NCI-H446 (cell line): ENCODE measurements at regions not wholly inside any gene's neighbourhood (a gene's known extent, or its start where the extent isn't known, plus 50 kb on each side); places are given as distances from the start of the nearest gene placed in this dataset.
"Not testable (repeated sequence)": the region's sequence is repeated elsewhere in the genome, so short reads cannot be mapped to it uniquely, and the experiment has no call there.

Experiments
- DNase-seq, 2 experiments: peaks; one replicate each; lab custom pipeline; 2025; lab: John Stamatoyannopoulos, UW

DNA sequence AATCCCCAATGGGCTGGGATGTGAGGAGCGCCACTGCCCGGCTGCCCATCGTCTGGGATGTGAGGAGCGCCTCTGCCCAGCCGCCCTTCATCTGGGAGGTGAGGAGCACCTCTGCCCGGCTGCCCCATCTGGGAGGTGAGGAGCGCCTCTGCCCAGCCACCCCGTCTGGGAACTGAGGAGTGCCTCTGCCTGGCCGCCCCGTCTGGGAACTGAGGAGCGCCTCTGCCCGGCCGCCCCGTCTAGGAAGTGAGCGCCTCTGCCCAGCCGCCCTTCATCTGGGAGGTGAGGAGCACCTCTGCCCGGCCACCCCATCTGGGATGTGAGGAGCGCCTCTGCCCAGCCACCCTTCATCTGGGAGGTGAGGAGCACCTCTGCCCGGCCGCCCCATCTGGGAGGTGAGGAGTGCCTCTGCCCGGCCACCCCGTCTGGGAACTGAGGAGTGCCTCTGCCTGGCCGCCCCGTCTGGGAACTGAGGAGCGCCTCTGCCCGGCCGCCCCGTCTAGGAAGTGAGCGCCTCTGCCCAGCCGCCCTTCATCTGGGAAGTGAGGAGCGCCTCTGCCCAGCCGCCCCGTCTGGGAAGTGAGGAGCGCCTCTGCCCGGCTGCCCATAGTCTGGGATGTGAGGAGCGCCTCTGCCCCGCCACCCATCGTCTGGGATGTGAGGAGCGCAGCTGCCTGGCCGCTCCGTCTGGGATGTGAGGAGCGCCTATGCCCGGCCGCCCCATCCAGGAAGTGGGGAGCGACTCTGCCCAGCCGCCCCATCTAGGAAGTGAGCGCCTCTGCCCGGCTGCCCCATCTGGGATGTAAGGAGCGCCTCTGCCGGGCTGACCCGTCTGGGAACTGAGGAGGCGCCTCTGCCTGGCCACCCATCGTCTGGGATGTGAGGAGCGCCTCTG, 1085.7 kb downstream of the TYW1 start:
- not testable (repeated sequence) for DNase-seq

- not testable (repeated sequence) for DNase-seq
Measured at GRCh38 chr7:68082961-68083657, 1086.5 kb downstream of the TYW1 start.

DNA sequence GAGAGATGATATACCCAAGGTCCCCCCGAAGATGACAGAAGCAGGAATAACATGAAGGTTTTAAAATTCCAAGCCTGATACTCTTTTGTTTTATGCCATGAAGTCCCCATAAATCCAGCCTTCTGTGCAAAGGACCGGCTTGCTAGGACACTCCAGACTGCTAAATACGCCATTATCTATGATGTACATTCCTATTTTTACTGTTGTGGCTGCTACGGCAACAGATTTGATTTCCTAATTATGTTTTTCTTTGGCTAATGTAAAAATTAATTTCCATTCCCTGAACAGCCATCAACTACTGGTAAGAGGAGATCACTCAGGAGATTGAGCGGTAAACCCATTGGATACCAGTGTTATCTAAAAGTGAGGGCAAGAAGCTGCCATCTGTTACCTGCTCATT, 1090.8 kb downstream of the TYW1 start:
- no peak for DNase-seq

- no peak for DNase-seq
Measured at GRCh38 chr7:68088879-68089278, 1092.2 kb downstream of the TYW1 start.

GRCh38 chr7:68090256-68090655, 1093.6 kb downstream of the TYW1 start:
- not testable (repeated sequence) for DNase-seq

DNA sequence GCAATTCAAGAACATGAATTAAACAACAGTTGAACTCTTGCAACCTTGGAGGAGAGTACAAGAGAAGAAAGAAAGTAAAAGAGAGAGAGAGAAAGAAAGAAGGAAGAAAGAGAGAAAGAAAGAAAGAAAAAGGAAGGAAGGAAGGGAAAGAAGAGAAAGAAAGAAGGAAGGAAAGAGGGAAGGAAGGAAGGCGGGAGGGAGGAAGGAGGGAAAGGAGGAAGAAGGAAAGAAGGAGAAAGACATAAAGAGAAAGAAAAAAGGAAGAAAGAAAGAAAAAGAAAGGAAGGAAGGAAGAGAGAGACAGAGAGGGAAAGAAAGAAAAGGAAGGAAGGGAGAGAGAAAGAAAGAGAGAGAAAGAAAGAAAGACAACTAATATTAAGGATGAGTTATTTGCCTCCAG, 1106.7 kb downstream of the TYW1 start:
- DNase-seq, result no peak

DNA sequence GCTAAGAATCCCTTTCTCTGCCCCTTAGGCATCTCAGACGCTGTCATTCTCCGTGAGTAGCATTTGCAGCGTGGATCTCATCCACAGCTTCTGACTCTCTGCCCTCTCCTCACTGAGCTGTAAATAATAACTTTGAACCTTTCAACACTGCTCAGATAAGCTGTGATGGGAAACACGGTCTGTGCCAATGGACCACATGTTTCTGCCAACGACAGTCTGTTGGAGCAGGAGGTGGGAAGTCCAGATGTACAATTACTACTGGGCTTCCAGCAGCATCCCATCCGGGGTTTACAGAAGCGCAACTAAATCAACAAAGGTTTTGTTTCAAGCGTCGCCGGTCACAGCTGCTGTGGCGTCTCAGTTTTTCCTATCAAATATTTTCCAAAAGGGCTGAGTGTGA, 1110.6 kb downstream of the TYW1 start:
- no peak for DNase-seq

GRCh38 chr7:68107968-68108367, 1111.3 kb downstream of the TYW1 start:
- no peak for DNase-seq

GRCh38 chr7:68109299-68109698, 1112.7 kb downstream of the TYW1 start:
- no peak for DNase-seq

- DNase-seq, result no peak
Measured at GRCh38 chr7:68119411-68119810, 1122.8 kb downstream of the TYW1 start.

GRCh38 chr7:68121056-68121455, 1124.4 kb downstream of the TYW1 start:
- DNase-seq, result no peak

- no peak for DNase-seq
Measured at GRCh38 chr7:68121655-68122054, 1125.0 kb downstream of the TYW1 start.

DNA sequence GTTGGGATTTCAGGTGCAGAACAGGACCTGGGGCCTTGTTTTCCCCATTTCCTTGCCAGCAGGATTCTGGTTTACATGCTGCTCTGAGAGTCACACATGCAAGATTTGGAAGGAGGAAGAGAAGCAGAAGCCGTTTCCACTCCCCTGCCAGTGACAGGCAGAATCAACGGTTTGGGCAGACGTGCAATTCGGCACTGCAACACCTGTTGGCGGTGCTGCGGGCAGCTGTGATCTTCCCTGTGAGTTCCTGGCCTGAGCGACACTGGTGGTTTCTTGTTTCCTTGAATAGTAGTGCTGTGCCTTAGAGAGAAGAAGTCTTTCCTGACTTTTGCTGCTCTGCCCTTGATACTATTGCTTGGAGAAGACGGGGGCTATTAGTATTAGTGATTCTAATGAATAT, 1126.2 kb downstream of the TYW1 start:
- DNase-seq, result no peak

GRCh38 chr7:68125168-68125567, 1128.5 kb downstream of the TYW1 start:
- no peak for DNase-seq

GRCh38 chr7:68133045-68133444, 1136.4 kb downstream of the TYW1 start:
- no peak for DNase-seq

DNA sequence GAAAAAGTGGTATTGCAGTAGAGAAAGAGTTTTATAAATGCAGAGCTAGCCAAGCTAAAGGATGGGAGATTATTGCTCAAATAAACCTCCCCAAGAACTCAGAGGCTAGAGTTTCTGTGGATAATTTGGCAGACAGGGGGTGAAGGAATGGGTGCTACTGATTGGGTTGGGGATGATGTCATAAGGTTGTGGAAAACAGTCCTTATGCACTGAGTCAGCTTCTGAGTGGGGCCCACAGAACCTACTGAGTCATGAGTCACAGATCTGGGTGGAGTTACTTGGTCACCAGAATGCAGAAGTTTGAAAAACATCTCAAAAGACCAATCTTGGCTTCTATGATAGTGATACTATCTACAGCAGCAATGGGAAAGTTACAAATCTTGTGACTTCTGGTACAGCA, 1146.7 kb downstream of the TYW1 start:
- DNase-seq, result no peak

GRCh38 chr7:68146983-68147382, 1150.3 kb downstream of the TYW1 start:
- no peak for DNase-seq

- DNase-seq, result no peak
Measured at GRCh38 chr7:68147614-68148238, 1151.1 kb downstream of the TYW1 start.

GRCh38 chr7:68148440-68148839, 1151.8 kb downstream of the TYW1 start:
- DNase-seq, result no peak

DNA sequence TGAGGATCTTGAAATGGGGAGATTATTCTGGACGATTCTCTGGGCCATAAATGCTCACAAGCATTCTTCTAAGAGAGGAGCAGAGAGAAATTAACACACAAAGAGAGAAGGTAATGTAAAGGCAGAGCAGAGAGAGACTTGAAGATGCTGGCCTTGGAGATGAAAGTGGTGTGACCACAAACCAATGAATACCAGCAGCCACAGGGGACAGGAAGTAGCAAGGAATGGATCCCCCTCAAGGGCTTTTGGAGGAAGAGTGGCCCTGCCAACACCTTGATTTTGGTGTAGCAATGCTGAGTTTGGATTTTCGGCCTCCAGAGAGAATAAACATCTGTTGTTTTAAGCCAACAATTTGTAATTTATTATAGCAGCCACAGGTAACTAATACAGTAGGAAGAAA, 1155.6 kb downstream of the TYW1 start:
- DNase-seq, result no peak

DNA sequence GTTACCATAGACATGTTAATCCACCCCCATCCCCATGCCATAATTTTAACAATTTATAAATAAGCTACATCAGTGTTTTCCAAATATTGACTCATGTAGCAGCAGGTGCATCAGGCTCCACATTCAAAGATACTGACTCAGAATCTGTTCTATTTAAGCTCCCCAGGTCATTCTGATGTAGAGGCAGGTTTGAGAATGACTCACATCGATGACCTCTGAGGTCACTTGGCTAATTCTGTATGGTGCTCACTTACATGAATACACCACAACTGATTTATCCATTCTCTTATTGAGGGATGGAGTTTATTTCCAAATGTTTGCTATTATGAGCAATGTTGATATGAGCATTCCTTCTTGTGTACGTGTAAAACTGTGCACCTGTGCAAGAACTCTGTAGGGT, 1159.0 kb downstream of the TYW1 start:
- DNase-seq, result no peak

DNA sequence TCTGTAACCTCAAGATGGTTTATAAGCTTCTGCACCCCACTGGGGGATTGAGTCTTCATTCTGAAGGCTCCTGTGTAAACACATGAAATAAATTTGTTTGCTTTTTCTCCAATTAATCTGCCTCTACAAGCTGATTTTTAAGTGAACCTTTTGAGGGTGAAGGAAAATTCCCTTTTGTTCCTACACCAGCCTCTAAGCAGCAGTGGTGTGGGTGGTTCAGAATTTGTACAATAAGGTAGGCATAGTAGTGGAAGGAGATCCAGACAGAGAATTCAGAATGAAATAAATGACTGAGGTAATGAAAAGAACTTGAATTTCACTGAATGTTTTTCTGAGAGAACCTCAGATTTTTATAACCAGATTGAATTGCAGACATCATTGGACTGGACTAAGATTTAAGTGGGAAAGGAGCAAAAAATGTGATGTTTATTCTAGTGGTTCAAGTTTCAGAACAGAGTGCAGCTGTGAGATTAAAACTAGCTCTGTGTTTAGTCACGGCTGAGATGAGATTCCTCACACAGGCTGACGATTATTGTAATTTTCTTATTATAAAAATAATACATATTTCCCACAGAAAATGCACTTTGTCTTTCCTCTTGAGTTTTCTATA, 1162.2 kb downstream of the TYW1 start:
- no peak for DNase-seq

DNA sequence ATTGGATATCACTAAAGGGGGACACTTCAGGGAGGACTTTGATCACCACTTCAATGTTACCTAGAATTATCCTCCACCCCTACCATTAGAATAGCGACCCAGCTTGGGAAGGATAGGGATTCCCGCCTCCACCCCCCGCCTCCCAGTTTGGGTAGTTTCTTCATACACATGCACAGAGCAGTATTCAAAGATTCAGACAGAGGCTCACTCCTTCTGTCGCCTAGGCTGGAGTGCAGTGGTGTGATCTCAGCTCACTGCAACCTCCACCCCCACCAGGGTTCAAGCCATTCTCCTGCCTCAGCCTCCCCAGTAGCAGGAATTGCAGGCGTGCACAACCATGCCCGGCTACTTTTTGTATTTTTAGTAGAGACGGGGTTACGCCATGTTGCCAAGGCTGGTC, 1166.1 kb downstream of the TYW1 start:
- no peak for DNase-seq
